Pancreas (tissue), 10 donors: ENCODE measurements at regions not wholly inside any gene's neighbourhood (a gene's known extent, or its start where the extent isn't known, plus 50 kb on each side); places are given as distances from the start of the nearest gene placed in this dataset.

Experiments used
- ATAC-seq, 4 donors: fragments of 200-7000 bp; cut with Tn5 transposase; one replicate each; pipeline versions ENCODE4 v1.8.0 to v1.9.1; 2020; ENCODE audit warnings: mild to moderate bottlenecking in 4 of 4, moderate library complexity in 4 of 4
- DNase-seq, 6 donors: peaks; one replicate each; pipeline ENCODE4 v3.0.0-alpha.2; 2020
- FAIRE-seq: peaks from 2 replicates; lab custom pipeline; 2012; peaks lifted over from hg19 to GRCh38; lab: Jason Lieb, UNC
- H3K27ac ChIP-seq, 4 donors: fragments of 200-600 bp; sonication (generic); 1 replicate in 3 of 4; 2 replicates in 1 of 4; pipeline versions ENCODE4 v1.5.0 to v1.8.0; 2020
- H3K27me3 ChIP-seq, 4 donors: fragments of 200-600 bp; one replicate each; pipeline ENCODE4 v1.8.0; 2021
- H3K36me3 ChIP-seq, 3 donors: fragments of 200-600 bp; sonication (generic) in 1 of 3; one replicate each; pipeline versions ENCODE4 v1.5.0 to v1.8.0; 2020 to 2021
- H3K4me1 ChIP-seq, 3 donors: fragments of 200-600 bp; one replicate each; pipeline ENCODE4 v1.8.0; 2021
- H3K4me3 ChIP-seq, 4 donors: fragments of 200-600 bp; sonication (generic) in 2 of 4; one replicate each; pipeline versions ENCODE4 v1.5.0 to v1.8.0; 2020 to 2021
- H3K9me3 ChIP-seq, 4 donors: fragments of 200-600 bp; one replicate each; pipeline ENCODE4 v1.8.0; 2021
- CTCF ChIP-seq, 4 donors: fragments of 200-600 bp; sonication (generic) in 3 of 4; IDR thresholded peaks; one replicate each; pipeline versions ENCODE4 v1.5.0 to v1.8.0; 2021; ENCODE audit warnings: antibody characterized with exemption in 4 of 4
- WGBS, 2 donors: extraction: QIAGEN DNeasy Blood & Tissue Kit; methylation state at CpG; one replicate each; pipeline ENCODE4 v1.1.7; 2013; 5-methylcytosine and 5-hydroxymethylcytosine counted together
- intact Hi-C, 3 donors: fragments of 100-400 bp; cut with DNase I; formaldehyde crosslinking; loops; one replicate each; pipeline versions ENCODE4 v1.11.1 to v1.14.2; 2022
- donor health status: healthy with polysubstance abuse.
- donor health status: DM: no; HTN: no; CAD: no; lungs with moderate emphysema.
- donor health status: DM: no; HTN: no; CAD: no.
- donor health status: control.
- donor health status: control.
- donor health status: Bipolar disorder and iron deficiency.
- donor health status: DM: yes; HTN: yes; CAD: no.
- donor health status: DM: no; HTN: no; CAD: no.
- donor health status: DM: no; HTN: no; CAD: no.
- donor health status: DM: yes; HTN: yes; CAD: no.

- peaks cover 0 to 13% (median 3%) of the 10 kb centered on the region in 4 donors for H3K27me3 ChIP-seq
These were observed 62.3 kb upstream of the SLCO4A1 start for GRCh38 chr20:62580052-62580451.

GRCh38 chr20:62580733-62581132 lies 61.6 kb upstream of the SLCO4A1 start:
- no peak for DNase-seq
- TF ChIP-seq CTCF (IDR thresholded peaks at IDR 0.05) = no peak
- 39 to 41% methylated on average over 7 to 12 of the region's 12 CpGs for WGBS, 2 donors
- Histone ChIP-seq H3K36me3 (no peaks in the 10 kb centered on the region), H3K4me1 (no peaks in the 10 kb centered on the region), H3K9me3 (no peaks in the 10 kb centered on the region), H3K27me3 (peaks cover 0 to 13% (median 3%) of the 10 kb centered on the region in 4 donors), H3K27ac (no peak overlapping the region), H3K4me3 (no peak overlapping the region)
- ATAC-seq = no peak
- FAIRE-seq = no peak
- intact Hi-C loops = no loop called here

More at GRCh38 chr20:62580052-62580451, 62.3 kb upstream of the SLCO4A1 start:
- Histone ChIP-seq H3K27ac (no peak overlapping the region), H3K36me3 (no peaks in the 10 kb centered on the region), H3K9me3 (no peaks in the 10 kb centered on the region), H3K4me1 (no peaks in the 10 kb centered on the region), H3K4me3 (no peak overlapping the region)
- ATAC-seq (no peak), DNase-seq (no peak), FAIRE-seq (no peak)
- intact Hi-C loops = no loop called here
- TF ChIP-seq CTCF (IDR thresholded peaks at IDR 0.05) = no peak
- 27 to 36% methylated on average over 9 to 10 of the region's 10 CpGs for WGBS, 2 donors

- FAIRE-seq = no peak
- Histone ChIP-seq H3K9me3 (no peaks in the 10 kb centered on the region), H3K36me3 (no peaks in the 10 kb centered on the region), H3K4me3 (no peak overlapping the region), H3K27me3 (peaks cover 0 to 13% (median 3%) of the 10 kb centered on the region in 4 donors), H3K27ac (no peak overlapping the region), H3K4me1 (no peaks in the 10 kb centered on the region)
- WGBS, 2 donors = 48 to 72% methylated on average over 20 to 23 of the region's 23 CpGs
- no peak for TF ChIP-seq CTCF (IDR thresholded peaks at IDR 0.05)
- no peak for DNase-seq
- ATAC-seq = no peak
- intact Hi-C loops = no loop called here
These were observed 61.0 kb upstream of the SLCO4A1 start for GRCh38 chr20:62581308-62581707.

GRCh38 chr20:62581806-62582205 lies 60.5 kb upstream of the SLCO4A1 start:
- Histone ChIP-seq H3K27ac (no peak overlapping the region), H3K36me3 (no peaks in the 10 kb centered on the region), H3K27me3 (peaks cover 0 to 13% (median 2%) of the 10 kb centered on the region in 4 donors), H3K4me3 (no peak overlapping the region), H3K4me1 (no peaks in the 10 kb centered on the region), H3K9me3 (no peaks in the 10 kb centered on the region)
- WGBS, 2 donors = 11 to 15% methylated on average over 16 of the region's 16 CpGs
- ATAC-seq = no peak
- TF ChIP-seq CTCF (IDR thresholded peaks at IDR 0.05) = no peak
- DNase-seq = no peak
- intact Hi-C loops = no loop called here
- no peak for FAIRE-seq

- H3K9me3 ChIP-seq = no peaks in the 10 kb centered on the region
- H3K27ac ChIP-seq = no peak overlapping the region
- 32 to 33% methylated on average over 12 of the region's 12 CpGs for WGBS, 2 donors
- no peak for ATAC-seq
- no peak for DNase-seq
- H3K4me3 ChIP-seq = no peak overlapping the region
- no peak for TF ChIP-seq CTCF (IDR thresholded peaks at IDR 0.05)
- H3K36me3 ChIP-seq = no peaks in the 10 kb centered on the region
- no peak for FAIRE-seq
- intact Hi-C loops = no loop called here
- H3K27me3 ChIP-seq = peaks cover 0 to 13% (median 0%) of the 10 kb centered on the region in 4 donors
- no peaks in the 10 kb centered on the region for H3K4me1 ChIP-seq
These were observed 58.8 kb upstream of the SLCO4A1 start for GRCh38 chr20:62583424-62583920.
